GM18520 (cell line): ENCODE measurements at regions not wholly inside any gene's neighbourhood (a gene's known extent, or its start where the extent isn't known, plus 50 kb on each side); places are given as distances from the start of the nearest gene placed in this dataset.

Experiments
- ATAC-seq: cut with Tn5 transposase; IDR thresholded peaks from one replicate; pipeline ENCODE4 v1.9.1; 2021; ENCODE audit not compliant: unreplicated experiment

DNA sequence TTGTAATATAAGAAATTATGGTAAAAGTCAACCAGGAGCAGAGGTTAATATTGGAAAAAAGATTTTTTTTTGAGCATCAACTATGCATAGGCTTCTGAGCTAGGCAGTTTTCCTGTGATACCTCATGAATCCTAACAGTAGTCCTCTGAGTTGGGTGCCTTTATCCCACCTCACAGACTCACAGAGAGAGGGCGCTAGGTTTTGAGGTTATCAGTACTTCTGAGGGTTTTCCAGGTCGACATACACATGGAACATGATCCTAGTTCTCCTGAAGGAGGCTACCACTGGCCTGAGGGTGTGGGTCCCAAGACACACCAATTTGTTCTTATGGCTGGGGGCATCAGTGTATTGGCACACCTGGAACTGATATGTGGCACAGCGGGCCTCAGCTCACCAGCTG lies 358.8 kb upstream of the JAG1 start:
- ATAC-seq: no peak

DNA sequence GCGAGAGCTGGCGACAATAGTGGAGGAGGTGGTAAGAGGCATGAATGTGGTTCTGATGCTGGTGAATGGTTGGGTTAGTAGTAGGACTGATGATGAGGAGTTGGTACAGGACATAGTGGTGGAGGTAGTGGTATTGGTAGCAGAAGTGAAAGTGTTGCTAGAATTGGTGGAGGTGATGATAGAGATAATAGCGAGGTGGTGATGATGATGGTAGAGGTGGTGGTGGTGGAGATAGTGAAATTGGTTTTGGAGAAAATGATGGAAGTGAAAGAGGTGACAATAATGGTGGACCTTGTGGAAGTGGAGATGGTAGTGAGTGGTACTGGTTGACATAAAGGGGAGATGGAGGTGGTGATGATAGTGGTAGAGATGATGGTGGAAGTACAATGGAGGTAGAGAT lies 360.2 kb upstream of the JAG1 start:
- no peak for ATAC-seq

DNA sequence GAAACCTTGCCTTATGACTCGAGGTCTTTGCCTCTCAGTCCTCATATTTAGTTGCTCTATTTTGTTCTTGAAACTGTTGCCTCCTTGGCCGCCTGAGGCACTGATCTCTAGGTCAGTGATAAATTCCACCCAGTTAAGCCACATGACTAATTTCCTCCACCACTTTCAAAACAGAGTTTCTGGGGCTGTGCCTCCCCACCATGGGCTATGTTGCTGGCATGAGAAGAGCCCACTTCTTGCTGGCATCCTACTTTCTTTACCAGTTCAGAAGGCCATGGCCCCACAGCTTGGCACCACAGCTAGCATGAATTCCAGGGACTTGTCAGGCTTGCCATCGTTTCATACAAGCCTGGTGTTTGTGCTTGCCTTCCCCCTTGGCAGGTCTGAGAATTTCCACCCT lies 361.4 kb upstream of the JAG1 start:
- ATAC-seq: no peak

DNA sequence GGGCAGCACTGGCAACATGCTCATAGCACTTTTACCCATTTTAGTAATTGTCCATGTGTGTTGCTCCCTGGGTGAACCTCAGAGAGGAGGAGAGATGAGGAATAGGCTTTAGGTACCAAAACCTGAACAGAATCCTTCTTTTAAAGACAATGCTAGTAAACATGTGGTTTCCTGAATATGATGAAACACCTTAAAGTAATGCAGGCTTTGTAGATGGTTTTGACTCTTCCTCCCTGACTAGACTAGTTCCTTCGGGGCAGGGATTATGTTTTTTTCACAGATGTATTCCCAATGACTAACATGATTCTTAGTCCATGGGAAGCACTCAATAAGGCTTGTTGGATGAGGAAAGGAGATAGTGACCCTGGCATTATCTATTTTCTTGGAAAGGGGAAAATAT lies 367.6 kb upstream of the JAG1 start:
- no peak for ATAC-seq

DNA sequence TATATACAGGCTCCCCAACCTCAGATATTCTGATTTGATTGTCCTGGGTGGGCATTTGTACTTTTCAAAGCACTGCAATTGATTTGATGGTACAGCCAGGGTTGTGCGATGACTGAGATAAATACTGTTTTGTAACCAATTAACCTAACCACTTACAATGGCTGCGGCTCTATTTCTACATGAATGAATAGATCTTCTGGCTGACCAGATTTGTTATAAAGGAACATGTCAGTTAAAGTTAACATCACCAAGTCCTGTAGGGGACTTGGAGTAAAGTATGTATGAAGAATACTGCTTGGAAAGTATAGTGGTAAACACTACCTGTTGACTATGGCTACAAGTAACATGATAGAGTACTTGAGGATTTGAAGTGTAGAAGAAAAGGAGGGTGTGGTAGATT lies 369.2 kb upstream of the JAG1 start:
- ATAC-seq: no peak

DNA sequence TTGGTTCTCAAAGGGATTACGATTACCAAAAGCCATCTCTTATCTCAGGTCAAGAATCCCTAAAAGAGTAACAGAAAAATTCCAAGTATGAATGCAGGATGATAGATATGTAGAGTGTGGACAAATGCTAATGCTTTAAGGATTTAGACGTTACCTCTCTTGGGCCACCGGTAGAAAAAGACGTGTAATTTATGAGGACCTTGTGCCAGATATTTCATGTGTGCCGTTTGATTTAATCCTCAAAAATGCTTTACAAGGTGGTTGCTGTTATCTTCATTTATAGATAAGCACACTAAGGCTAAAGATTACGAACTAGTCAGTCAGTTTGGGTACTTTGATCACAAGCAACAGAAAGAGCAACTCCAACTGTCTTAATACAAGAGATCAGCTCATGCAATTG lies 370.8 kb upstream of the JAG1 start:
- no peak for ATAC-seq

DNA sequence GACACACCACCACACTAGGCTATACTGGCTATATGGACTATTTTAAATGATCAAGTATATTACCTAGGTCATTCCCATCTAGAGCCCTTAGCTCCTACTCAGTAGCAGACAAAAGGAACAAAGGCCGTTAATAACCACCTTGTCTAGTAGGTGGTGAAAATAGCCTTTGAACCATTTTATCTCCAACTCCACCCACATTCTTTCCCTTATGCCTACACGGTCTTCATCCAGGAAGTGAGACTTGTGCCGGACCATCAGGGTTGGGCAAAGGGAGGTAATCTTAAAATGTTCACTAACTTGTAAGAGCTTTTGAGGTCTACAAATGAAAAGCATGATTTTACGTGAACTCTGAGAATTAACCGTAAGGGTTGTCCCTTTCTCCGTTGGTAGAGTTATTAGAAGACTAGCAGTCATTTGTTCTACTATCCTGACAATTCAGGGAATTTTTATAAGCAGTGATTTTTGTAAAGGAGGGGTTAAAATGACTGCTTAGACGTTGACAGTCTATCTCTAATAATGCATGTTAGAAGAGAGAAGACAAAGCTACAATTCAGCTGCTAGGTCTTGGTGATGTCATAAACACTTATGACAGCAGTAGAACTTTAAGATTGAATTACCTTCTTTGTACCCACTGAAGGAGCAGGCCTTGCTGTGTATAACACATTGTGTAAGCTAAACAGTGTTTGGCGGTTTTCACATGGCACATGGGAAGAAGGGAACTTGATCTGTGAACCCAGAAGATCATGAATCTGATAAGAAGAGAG lies 371.8 kb upstream of the JAG1 start:
- ATAC-seq: no peak

DNA sequence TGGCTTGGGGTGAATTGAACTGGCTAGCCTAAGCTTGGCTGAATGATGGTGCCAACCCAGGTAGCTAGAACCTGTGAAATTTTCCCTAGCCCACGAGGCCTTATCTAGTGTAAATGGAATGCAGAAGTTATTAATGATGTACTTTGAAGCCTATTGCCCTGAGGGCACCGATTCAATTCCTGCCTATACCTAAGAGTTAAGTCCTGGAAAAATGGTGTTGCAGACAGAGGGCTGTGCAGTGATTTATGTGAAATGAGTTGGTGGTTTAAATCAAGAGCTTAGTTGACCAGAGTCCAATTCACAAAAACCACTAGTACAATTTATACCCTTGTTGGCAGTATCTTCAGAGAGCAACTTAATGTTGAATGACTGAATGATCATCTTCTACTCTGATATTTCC lies 373.8 kb upstream of the JAG1 start:
- ATAC-seq: no peak

DNA sequence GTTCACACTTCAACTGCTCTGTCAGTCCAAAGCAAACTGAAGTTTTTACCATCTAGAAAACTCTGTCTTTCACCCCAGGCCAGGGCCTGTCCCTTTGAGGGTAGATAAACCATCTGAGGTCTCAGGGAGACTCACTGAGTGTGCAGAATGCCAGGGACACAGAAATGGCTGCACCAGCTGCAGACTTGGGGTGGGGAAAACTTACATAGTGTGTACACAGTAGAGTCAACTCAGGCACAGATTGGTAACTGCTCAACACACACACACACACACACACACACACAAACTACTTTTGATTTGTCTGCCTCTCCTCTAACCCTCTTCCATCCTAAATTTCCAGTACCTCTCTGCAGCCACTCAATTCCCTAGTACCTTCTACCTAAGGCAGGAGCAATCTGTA lies 374.9 kb upstream of the JAG1 start:
- ATAC-seq: no peak

DNA sequence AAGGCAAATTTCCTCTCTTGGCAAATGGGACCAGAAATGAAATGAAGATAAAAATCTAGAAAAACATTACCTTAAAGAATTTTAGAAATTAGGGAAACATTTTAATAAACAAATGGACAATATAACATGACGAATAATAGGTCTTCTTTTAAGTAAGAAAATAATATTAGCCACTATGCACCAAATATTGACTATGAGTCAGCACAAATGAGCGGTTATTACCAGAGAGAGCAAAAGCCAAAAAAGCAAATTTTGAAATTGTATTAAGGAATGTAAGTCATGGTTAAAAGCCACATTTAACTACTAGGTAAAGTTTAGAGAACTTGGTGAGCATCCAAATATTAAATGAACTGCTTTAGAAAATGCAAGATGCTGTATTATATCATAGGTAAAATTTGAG lies 376.6 kb upstream of the JAG1 start:
- ATAC-seq: no peak

DNA sequence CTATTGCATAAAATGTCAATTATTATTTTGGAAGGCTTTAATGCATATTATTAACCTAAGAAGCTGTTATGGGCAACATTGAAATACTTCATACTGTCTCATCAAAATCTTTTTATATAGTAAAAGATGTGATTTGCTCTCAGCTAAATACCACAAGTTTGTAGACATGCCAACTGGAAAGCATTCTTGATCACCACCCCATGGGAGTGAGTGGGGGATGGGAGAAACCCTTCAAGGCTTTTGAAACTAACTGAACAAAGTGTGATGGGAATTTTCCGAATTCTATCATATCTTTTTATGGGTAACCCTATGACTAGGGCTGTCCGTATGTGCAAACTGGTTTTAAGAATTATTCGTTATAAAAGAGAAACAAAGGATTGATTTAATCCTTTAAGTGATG lies 377.3 kb upstream of the JAG1 start:
- no peak for ATAC-seq

DNA sequence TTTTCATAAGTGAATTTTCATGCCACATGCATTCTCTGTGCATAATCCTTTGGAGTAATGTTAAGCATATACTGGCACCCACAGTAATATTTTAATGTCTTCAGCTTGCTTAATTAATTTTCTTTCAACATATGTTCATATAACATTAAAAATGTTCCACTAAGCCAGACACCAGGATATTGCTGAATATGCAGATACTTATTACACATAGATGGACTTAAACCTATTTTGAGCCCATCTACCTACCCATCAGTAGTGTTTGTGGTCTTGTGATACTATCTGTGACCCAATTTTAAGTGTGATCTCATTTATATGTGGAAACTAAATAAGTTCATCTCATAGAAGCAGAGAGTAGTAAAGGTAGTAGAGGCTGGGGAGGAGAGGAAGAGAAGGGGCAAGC lies 379.5 kb upstream of the JAG1 start:
- ATAC-seq: no peak

DNA sequence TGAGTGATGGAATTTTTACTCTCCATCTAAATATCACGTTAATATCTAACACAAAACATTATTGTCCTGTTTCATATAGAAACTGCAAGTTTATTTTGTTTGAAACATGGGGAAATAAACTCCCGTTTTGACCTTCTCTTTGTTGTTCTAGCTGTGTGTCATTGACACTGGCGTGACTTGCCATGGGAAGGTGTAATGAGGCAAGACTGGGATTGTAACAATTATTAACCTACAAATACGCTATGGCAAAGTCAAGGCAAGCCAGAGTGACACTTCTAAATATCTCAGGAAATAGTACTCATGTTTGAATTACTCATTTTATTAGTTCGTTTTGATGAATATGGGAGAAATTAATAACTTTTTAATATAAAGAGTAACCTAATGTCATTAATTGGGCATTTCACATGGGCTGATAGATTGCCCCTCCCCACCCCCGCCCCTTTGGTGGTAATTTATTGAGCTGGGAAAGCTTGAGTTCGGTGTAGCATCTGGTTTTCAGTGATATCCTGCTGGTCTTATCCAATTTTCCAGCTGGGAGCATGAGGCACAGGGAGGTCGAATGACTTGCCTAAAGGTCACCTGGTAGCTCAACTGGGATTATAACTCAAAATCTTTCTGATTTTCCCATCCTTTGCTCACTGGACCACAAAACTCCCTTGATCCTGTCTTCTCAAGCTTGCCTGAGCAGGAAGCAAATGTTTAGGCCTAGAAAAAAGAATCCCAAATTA lies 380.6 kb upstream of the JAG1 start:
- no peak for ATAC-seq

DNA sequence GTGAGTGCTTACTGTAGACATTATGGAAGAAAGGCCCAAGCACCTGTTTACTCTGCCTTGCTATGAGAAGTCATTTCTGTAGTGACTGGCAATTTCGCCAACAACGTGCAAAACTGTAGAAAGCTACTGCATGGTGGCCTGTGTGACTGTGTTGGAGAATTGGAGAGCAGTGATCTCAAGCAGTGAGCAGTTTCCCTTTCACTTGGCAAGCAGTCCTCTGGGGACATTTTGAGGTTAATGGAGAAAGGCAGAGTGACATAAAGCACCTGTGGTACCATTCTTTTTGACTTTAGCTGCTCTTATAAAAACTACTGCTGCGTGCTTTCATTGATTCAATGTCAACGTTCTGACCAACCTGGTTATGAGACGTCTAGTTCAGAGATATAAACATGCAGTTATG lies 382.6 kb upstream of the JAG1 start:
- ATAC-seq: no peak

DNA sequence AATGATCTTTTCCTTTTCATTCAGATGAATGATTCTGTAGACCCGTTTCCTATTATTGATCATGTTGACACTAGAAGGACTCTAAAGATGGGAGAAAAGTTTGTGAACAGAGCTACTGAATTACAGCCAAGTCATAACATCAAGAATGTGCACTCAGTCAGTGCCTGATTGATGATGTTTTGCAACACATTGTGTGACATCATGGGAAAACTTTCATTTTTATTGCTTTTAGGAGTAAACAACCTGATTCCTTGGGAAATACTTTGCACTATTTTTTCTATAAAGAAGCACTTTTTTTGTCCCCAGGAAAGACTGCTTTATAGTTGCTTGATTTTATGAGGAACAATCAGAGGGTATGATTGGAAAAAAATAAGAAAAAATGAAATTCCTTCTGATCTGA lies 383.8 kb upstream of the JAG1 start:
- no peak for ATAC-seq

DNA sequence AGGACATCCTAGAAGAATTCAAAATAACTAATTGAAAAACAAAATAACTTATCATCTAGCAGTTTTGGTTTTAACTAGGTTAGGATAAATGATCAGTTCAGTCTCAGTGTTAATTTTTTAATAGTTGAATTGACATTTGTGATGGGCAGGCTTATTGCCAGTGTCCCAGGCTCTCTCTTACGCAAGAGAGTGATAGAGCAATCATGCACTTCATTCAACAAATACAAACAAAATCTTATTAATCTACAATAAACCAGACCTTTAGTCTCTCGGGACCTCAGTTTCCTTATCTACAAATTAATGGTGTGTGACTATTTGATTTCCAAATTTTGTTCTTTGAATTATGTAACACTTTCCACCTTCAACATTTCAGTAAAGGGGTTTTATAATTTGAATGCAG lies 385.9 kb upstream of the JAG1 start:
- ATAC-seq: no peak

DNA sequence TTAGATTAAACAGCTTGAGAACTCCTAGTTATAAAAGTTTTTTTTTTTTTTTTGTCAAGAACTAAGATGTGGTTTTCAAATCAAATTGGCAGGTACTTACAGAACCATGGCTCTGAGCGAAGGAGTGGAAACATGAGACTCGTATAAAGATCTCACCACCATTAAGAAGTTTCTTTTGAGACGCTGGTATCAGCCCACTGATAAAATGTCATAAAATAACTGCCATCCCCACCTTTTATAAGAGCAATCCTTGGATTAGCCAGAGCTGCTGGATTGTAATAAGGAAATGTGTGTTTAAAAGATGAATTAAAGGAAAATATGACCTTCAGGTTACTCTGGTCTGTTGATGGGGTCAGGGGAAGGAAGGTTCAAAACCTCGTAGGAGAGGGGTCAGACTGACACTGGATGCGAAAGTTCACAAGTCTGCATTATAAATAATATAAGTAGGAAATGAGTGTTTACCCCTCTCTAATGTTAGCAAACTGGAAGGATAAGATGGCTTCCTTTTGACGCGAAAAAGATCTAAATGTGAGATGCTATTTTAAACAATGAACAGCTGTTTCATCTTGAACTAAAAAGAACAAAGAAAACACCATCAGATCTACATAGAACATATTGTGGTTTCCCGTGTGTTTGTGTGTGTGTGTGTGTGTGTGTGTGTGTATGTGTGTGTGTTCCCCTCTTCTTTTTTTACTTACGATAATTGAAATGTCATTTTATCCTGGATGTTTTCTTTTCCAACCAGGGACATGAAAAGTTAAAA lies 386.8 kb upstream of the JAG1 start:
- no peak for ATAC-seq

DNA sequence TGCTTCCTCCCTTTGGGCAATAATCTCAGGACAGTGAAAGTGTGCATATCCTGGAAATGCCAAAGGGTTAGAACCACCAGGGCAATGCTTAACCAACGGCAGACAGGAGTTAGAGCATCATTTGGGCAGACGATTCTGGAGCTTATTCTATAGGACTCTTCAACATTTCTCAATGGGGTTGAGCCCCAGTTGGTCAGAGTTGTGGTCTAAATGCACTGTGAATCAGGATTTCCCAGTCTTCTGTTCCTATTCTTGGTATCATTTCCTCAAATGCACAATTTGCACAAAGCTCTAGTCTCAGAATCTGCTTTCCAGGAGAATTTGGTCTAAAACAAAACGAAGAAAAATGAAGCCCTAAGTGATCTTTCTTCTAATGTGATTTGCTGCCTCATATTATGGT lies 389.6 kb upstream of the JAG1 start:
- no peak for ATAC-seq

DNA sequence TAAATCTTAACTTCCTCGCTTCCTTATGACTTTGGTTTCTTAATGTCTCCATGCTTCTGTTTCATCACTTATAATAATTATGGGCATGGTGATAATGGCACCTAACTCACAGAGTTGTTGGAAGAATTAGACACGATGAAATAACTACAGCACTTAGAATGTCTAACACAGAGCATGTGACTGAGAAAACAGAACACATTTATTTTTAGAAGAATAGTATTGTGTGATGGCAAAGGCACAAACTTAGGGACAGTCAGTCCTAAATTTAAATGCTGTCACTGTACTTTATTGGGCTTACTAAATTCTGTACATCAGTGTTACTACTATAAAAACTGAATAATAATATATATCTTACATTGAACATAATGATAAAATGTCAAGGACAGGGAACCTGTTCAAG lies 391.1 kb upstream of the JAG1 start:
- ATAC-seq: no peak

DNA sequence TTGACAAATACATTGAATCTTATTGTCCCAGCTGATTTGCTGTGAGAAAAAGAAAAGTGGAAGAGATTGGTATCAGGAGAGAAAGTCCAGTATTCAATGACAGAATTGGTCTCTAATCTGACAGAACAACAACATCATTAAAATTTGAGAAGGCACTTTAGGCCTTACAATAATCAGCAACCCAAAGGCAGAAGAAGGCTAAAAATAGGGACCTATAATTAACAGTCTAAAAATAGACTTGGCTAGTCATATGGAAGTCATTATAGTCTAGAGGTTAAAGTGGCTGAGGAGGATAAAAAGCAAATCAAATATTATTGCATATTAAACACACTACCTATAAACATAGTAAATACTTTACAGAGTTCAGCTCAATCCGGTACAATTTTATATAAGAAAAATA lies 393.6 kb upstream of the JAG1 start:
- no peak for ATAC-seq

DNA sequence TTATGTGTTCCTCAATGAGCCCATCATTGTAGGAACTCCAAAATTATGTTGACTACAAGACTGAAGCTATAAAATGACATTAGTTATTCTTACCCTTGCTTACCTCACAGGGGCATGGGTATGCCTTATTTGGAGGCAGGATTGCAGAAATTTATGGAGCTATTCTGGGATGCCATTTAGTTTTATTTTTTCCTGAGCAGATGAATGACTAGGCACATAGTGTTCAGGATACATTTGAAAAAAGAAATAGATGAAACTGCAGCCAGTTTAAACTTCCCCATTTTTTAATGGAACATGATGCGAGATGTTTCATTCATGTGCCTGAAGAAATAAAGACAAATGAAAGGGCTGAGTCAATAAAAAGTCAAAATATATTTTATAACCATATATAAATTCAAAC lies 399.2 kb upstream of the JAG1 start:
- ATAC-seq: no peak

DNA sequence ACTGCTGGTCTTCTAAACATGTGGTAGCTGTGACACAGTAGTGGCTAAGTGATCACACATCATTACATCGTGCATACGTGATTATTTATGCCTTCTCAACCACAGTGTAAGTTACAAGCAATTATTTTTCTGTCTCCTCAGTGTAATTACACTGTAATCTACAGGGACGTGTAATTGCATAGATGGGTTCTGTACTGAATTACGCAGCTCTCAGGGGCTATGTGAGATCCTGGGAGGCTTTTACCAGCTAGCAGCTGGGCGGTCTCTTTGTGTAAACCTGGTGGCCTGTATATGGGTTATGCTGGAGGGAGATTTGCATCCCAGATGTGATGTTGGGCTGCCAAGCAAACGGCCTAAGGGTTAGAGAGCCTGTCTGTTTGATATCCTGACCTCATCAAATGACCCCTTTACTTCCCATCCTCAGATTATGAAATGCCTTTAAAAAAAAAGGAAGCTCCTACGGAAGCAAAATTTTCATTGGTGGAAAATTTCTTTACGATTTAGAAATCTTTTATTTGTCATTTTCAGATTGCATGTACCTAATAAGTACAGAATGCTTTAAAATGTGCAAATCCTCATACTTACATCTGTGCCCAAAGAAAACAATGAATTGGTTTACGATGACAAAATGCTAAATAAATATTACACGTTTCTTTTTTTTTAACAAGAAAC lies 402.8 kb upstream of the JAG1 start:
- ATAC-seq: no peak
